ENCODE measurements at regions not wholly inside any gene's neighbourhood (a gene's known extent, or its start where the extent isn't known, plus 50 kb on each side); places are given as distances from the start of the nearest gene placed in this dataset.

GRCh38 chr5:32933692-32934091, 222.6 kb downstream of the NPR3 start:
- H3K4me3 ChIP-seq (ENCODE audit: low read depth, low read length): no peak overlapping the region
- TF ChIP-seq CTCF (IDR thresholded peaks at IDR 0.05; ENCODE audit: low read depth, low read length, missing control alignments): no peak
- in situ Hi-C loops (cut with HindIII; ENCODE audit: low sequenced_read_pairs): no loop called here
- DNase-seq (ENCODE audit: low read depth): no peak

GRCh38 chr5:32934529-32934928, 223.4 kb downstream of the NPR3 start:
- H3K4me3 ChIP-seq (ENCODE audit: low read depth, low read length): no peak overlapping the region
- in situ Hi-C loops (cut with HindIII; ENCODE audit: low sequenced_read_pairs): no loop called here
- DNase-seq (ENCODE audit: low read depth): no peak
- TF ChIP-seq CTCF (IDR thresholded peaks at IDR 0.05; ENCODE audit: low read depth, low read length, missing control alignments): no peak

- no peak for TF ChIP-seq CTCF (IDR thresholded peaks at IDR 0.05; ENCODE audit: low read depth, low read length, missing control alignments)
- no peak for DNase-seq (ENCODE audit: low read depth)
- no peak overlapping the region for H3K4me3 ChIP-seq (ENCODE audit: low read depth, low read length)
- in situ Hi-C loops (cut with HindIII; ENCODE audit: low sequenced_read_pairs): no loop called here
Observed at GRCh38 chr5:32935283-32935682, 224.2 kb downstream of the NPR3 start.

- H3K4me3 ChIP-seq (ENCODE audit: low read depth, low read length): no peak overlapping the region
- no peak for TF ChIP-seq CTCF (IDR thresholded peaks at IDR 0.05; ENCODE audit: low read depth, low read length, missing control alignments)
- in situ Hi-C loops (cut with HindIII; ENCODE audit: low sequenced_read_pairs): no loop called here
- no peak for DNase-seq (ENCODE audit: low read depth)
Observed at GRCh38 chr5:32936329-32936728, 225.2 kb downstream of the NPR3 start.

GRCh38 chr5:32942225-32942989, 231.3 kb downstream of the NPR3 start:
- TF ChIP-seq CTCF (IDR thresholded peaks at IDR 0.05; ENCODE audit: low read depth, low read length, missing control alignments): peak; percentile 50
- no peak for DNase-seq (ENCODE audit: low read depth)
- no peak overlapping the region for H3K4me3 ChIP-seq (ENCODE audit: low read depth, low read length)
- in situ Hi-C loops (cut with HindIII; ENCODE audit: low sequenced_read_pairs): no loop called here

- H3K4me3 ChIP-seq (ENCODE audit: low read depth, low read length): no peak overlapping the region
- DNase-seq (ENCODE audit: low read depth): no peak
- in situ Hi-C loops (cut with HindIII; ENCODE audit: low sequenced_read_pairs): no loop called here
- TF ChIP-seq CTCF (IDR thresholded peaks at IDR 0.05; ENCODE audit: low read depth, low read length, missing control alignments): no peak
Observed at GRCh38 chr5:32949286-32949970, 238.3 kb downstream of the NPR3 start.

Data from astrocyte of the cerebellum (primary cell).